NT2/D1 (cell line): ENCODE measurements at regions not wholly inside any gene's neighbourhood (a gene's known extent, or its start where the extent isn't known, plus 50 kb on each side); places are given as distances from the start of the nearest gene placed in this dataset.

Experiments
- DNase-seq: peaks from one replicate; pipeline ENCODE4 v3.0.0-alpha.2; 2011; ENCODE audit warnings: low read depth, low spot score
- H3K27me3 ChIP-seq: 2 replicates; pipeline ENCODE4 v1.6.0; 2011; ENCODE audit warnings: mild to moderate bottlenecking; ENCODE audit not compliant: insufficient read length, insufficient read depth
- H3K36me3 ChIP-seq: 2 replicates; pipeline ENCODE4 v1.6.1; 2011; ENCODE audit warnings: mild to moderate bottlenecking, low read length, mixed read lengths; ENCODE audit not compliant: insufficient read depth, insufficient read length
- H3K4me1 ChIP-seq: 2 replicates; pipeline ENCODE4 v1.5.1; 2011; ENCODE audit not compliant: insufficient read depth, insufficient read length
- H3K4me3 ChIP-seq: 2 replicates; pipeline ENCODE4 v1.5.1; 2011; ENCODE audit warnings: low read depth; ENCODE audit not compliant: insufficient read length
- H3K9ac ChIP-seq: 2 replicates; pipeline ENCODE4 v1.6.0; 2011; ENCODE audit warnings: low read depth; ENCODE audit not compliant: insufficient read length
- H3K9me3 ChIP-seq: 2 replicates; pipeline ENCODE4 v1.5.1; 2011; ENCODE audit warnings: mild to moderate bottlenecking, low read length; ENCODE audit not compliant: insufficient read depth
- SUZ12 ChIP-seq: IDR thresholded peaks from 2 replicates; pipeline ENCODE4 v1.6.1; 2011; ENCODE audit not compliant: insufficient read length, insufficient read depth; ENCODE audit errors: extremely low read depth
- YY1 ChIP-seq: IDR thresholded peaks from 2 replicates; pipeline ENCODE4 v1.6.1; 2011; ENCODE audit not compliant: insufficient read length, insufficient read depth
- ZNF274 ChIP-seq: IDR thresholded peaks from 2 replicates; pipeline ENCODE4 v1.6.1; 2011; ENCODE audit warnings: mild to moderate bottlenecking, low read depth, low read length

DNA sequence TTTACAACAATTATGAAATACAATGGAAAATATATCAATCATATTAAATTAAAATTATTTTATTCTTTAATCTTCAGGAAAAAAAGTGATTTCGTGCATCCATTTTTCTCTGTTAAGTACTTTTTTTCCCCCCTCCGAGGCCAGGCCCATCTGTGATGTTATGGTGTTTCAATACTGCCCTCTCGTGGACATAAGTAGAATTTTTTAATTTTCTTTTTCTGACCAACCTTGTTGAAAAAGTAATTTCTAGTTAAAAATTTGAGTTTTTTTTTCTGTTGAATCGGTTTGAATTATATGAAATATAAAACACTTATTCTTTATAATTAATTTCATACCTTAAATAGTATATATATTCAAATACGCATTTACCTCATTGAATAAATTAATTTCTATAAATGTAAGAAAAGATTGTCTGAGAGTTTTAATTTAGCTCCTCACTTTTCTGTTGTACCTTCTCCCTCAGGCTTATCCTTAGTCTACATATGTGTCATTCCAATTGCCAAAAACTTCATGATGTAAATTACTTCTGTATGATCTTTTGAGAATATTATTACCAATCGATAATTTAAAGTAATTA is 175.8 kb upstream of the TECRL start:
- no peak overlapping the region for H3K4me3 ChIP-seq
- no peaks in the 10 kb centered on the region for H3K4me1 ChIP-seq
- no peaks in the 10 kb centered on the region for H3K36me3 ChIP-seq
- H3K27me3 ChIP-seq: no peaks in the 10 kb centered on the region
- no peak overlapping the region for H3K9ac ChIP-seq
- 0 out of 2 replicates have a peak, but pooled peaks cover 2% of the 10 kb centered on the region for H3K9me3 ChIP-seq
- TF ChIP-seq SUZ12: no peak
- TF ChIP-seq YY1: no peak
- TF ChIP-seq ZNF274: no peak
- DNase-seq: peak; percentile 8

DNA sequence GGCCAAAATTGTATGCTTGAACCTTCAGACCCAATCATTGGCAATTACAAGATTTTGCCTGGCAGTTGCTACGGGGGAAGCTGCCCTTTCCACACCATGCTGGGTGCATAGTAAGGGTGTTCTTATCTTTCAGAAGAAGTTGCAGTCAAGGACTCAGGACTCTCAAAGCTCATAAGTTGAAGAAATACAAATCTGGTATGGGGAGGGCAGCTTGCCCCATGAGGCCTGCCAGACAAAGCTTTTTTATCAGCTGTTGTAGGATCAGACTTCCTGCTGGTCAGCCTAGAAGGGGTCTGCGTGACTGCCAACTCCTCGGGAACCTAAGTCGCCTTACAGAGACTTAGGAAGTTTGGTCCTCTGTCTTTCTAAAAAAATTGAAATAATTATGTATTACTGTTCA is 174.9 kb upstream of the TECRL start:
- no peak for DNase-seq
- no peak overlapping the region for H3K4me3 ChIP-seq
- H3K36me3 ChIP-seq: no peaks in the 10 kb centered on the region
- H3K9ac ChIP-seq: no peak overlapping the region
- H3K9me3 ChIP-seq: peaks cover 12% of the 10 kb centered on the region; the same call in 1 of the 2 replicates
- TF ChIP-seq YY1 (no peak), ZNF274 (no peak), SUZ12 (no peak)
- H3K27me3 ChIP-seq: no peaks in the 10 kb centered on the region
- H3K4me1 ChIP-seq: no peaks in the 10 kb centered on the region

DNA sequence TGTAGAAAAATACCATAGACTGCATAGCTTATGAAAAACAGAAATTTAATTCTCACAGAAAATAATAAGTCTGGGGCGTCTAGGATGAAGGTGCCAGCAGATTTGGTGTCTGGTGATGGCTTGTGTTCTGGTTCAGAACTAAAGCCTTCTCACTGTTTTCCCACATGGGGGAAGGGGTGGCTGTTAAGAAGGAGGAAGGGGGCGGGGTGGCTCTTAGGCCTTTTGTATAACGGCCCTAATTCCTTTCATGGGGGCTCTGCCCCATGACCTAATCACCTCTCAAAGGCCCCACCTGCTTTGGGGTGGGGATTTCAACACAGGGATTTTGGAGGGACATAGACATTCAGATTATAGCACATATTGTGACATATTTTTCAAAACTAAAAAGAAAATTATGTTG is 173.2 kb upstream of the TECRL start:
- peak; percentile 5 for DNase-seq
- Histone ChIP-seq H3K9me3 (peaks cover 15% of the 10 kb centered on the region; the same call in 1 of the 2 replicates), H3K9ac (no peak overlapping the region), H3K4me1 (no peaks in the 10 kb centered on the region), H3K27me3 (no peaks in the 10 kb centered on the region), H3K4me3 (no peak overlapping the region), H3K36me3 (no peaks in the 10 kb centered on the region)
- no peak for TF ChIP-seq SUZ12
- no peak for TF ChIP-seq YY1
- no peak for TF ChIP-seq ZNF274

DNA sequence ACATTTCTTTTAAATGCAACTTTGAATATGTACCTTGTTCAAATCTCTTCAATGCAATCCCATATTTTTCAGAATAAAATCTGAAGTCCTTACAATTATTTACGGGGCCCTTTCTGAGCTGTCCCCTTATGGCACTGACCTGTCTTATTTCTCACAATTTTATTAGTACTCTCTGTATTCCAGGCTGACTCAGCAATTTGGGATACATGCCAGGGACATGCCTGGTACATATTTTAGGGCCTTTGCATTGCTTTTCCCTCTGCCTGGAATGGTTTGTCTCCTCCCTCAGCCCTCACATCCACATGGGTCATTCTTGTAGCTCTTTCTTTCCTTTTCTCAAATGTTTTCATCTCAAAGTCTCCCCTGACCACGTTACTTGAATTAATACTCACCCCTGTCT is 172.2 kb upstream of the TECRL start:
- no peak for DNase-seq
- H3K4me1 ChIP-seq: no peaks in the 10 kb centered on the region
- H3K9ac ChIP-seq: no peak overlapping the region
- H3K36me3 ChIP-seq: no peaks in the 10 kb centered on the region
- H3K4me3 ChIP-seq: no peak overlapping the region
- peaks cover 15% of the 10 kb centered on the region; the same call in 1 of the 2 replicates for H3K9me3 ChIP-seq
- TF ChIP-seq YY1: no peak
- TF ChIP-seq SUZ12: no peak
- no peak for TF ChIP-seq ZNF274
- H3K27me3 ChIP-seq: no peaks in the 10 kb centered on the region

DNA sequence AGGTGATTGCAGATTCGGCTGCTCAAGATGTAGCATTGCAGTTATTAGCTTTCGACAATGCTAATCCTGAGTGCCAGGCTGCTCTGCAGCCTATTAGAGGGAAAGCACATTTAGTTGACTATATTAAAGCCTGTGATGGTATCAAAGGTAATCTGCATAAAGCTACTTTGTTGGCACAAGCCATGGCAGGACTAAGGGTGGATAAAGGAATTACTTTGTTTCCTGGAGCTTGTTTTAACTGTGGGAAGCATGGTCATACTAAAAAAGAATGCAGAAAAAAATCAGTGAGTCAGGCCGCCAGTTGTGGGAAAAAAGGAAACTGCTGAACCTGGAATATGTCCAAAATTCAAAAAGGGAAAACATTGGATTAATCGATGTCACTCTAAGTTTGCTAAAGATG is 154.9 kb upstream of the TECRL start:
- H3K9ac ChIP-seq: no peak overlapping the region
- H3K9me3 ChIP-seq: no peaks in the 10 kb centered on the region
- no peak overlapping the region for H3K4me3 ChIP-seq
- TF ChIP-seq YY1 (no peak), SUZ12 (no peak), ZNF274 (no peak)
- no peaks in the 10 kb centered on the region for H3K4me1 ChIP-seq
- DNase-seq: no peak
- H3K27me3 ChIP-seq: no peaks in the 10 kb centered on the region
- H3K36me3 ChIP-seq: no peaks in the 10 kb centered on the region

DNA sequence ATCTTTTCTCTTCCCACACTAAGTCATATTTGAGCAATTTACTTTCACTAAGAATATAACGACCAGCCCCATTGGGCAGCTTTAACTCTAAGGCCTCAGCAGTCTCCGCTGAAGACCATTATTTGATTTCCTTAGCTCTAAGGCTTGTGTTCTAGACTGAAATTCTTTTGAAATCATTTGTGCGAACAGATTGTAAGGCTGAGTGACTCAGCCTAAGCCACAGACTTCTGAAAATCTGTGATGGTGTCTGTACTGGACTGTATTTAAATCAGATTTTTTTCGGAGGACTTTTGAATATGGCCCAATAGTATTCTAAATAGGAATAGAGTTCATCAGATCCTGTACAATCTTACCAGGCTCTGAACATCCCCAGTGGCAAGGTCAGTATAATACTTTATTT is 150.3 kb upstream of the TECRL start:
- Histone ChIP-seq H3K27me3 (no peaks in the 10 kb centered on the region), H3K36me3 (no peaks in the 10 kb centered on the region), H3K4me3 (no peak overlapping the region), H3K9me3 (no peaks in the 10 kb centered on the region), H3K4me1 (no peaks in the 10 kb centered on the region), H3K9ac (no peak overlapping the region)
- no peak for DNase-seq
- TF ChIP-seq SUZ12: no peak
- no peak for TF ChIP-seq ZNF274

DNA sequence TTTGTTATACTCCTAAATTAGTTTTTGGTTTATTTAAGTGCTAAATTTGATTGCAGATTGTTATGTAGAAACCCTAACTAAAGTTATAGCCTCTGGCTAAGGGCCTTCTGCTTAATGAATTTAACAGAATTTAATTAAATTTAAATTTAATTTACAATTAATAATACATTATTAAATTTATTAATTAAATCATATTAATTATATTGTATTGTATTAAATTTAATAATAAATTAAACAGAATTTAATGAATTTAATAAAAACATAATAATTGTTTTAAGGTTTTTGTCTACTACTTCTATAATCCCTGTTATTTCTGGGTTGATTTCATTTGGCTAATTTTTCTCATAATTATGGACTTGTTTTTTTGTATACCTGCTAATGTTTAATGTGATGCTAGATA is 141.9 kb upstream of the TECRL start:
- Histone ChIP-seq H3K4me3 (no peak overlapping the region), H3K4me1 (no peaks in the 10 kb centered on the region), H3K9ac (no peak overlapping the region), H3K27me3 (no peaks in the 10 kb centered on the region), H3K9me3 (no peaks in the 10 kb centered on the region), H3K36me3 (no peaks in the 10 kb centered on the region)
- TF ChIP-seq YY1 (no peak), ZNF274 (no peak), SUZ12 (no peak)
- no peak for DNase-seq
